ENCODE measurements at regions not wholly inside any gene's neighbourhood (a gene's known extent, or its start where the extent isn't known, plus 50 kb on each side); places are given as distances from the start of the nearest gene placed in this dataset.

DNA sequence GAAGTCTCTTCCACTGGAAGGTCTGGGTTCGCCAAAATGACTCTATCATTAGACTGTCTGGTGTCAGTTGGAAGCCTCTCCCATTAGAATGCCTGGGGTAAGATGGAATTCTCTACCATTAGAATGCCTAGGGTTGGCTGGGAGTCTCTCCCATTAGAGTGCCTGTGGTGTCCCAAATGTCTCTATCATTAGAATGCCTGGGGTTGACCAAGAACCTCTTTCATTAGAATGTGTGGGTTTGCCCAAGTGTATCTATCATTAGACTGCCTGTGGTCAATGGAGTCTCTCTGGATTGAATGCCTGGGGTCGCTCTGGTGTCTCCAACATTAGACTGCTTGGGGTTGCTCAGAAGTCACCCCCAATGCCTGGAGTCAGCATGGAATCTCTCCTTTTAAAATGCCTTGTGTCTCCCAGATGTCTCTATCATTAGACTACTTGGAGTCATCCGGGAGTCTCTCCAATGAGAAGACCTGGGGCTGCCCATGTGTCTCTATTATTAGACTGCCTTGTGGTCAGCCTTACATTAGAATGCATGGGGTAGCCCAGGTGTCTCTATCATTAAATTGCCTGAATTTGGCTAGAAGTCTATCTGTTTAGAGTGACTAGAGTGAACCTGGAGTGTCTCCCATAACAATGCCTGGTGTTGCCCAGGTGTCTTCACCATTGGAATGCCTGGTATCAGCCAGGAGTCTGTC is 1518.4 kb downstream of the UQCRFS1 start:
- H3K23ac ChIP-seq (ENCODE audit: low read depth, low read length, poor library complexity): no peak overlapping the region
- H2BK12ac ChIP-seq (ENCODE audit: low read length): no peak overlapping the region
- no peak overlapping the region for H4K91ac ChIP-seq (ENCODE audit: low read depth, low read length, poor library complexity)
- H3K4me1 ChIP-seq (ENCODE audit: control insufficient read depth in 2 of 2, insufficient read depth in 1 of 2, low read depth in 1 of 2, low read length in 2 of 2): no peaks in the 10 kb centered on the region
- H3K4me2 ChIP-seq (ENCODE audit: insufficient read depth, low read length, poor library complexity, severe bottlenecking): no peak overlapping the region
- WGBS, 2 donors (ENCODE audit: extremely low coverage in 2 of 2, insufficient read length in 2 of 2, insufficient replicate concordance in 1 of 2): no CpG with 5 or more reads among the region's 3 CpGs
- H2BK120ac ChIP-seq (ENCODE audit: low read depth, low read length): no peak overlapping the region
- no peak overlapping the region for H4K8ac ChIP-seq (ENCODE audit: low read depth, low read length)
- H3K27me3 ChIP-seq (ENCODE audit: control insufficient read depth in 3 of 3, insufficient read depth in 3 of 3, low read depth in 1 of 3, low read length in 3 of 3): no peaks in the 10 kb centered on the region
- H3K9ac ChIP-seq (ENCODE audit: low read depth, low read length, poor library complexity): no peak overlapping the region
- no peak overlapping the region for H3K14ac ChIP-seq (ENCODE audit: low read length)
- DNase-seq (ENCODE audit: low spot score): no peak
- H3K4ac ChIP-seq (ENCODE audit: low read length): no peak overlapping the region
- H3K9me3 ChIP-seq (replicated peaks in 1 of 2; ENCODE audit: control insufficient read depth in 2 of 2, insufficient read depth in 1 of 2, low read depth in 1 of 2, low read length in 2 of 2): peaks cover 0 to 18% of the 10 kb centered on the region in 2 donors
- no peak overlapping the region for H3K27ac ChIP-seq (replicated peaks; ENCODE audit: low read length)
- H2BK15ac ChIP-seq (ENCODE audit: low read length): no peak overlapping the region
- no peak overlapping the region for H2BK5ac ChIP-seq (ENCODE audit: low read length)
- H3K4me3 ChIP-seq (ENCODE audit: low read length in 2 of 2): no peak overlapping the region
- no peaks in the 10 kb centered on the region for H3K79me1 ChIP-seq (ENCODE audit: low read depth, low read length)
- no peak overlapping the region for H3K18ac ChIP-seq (ENCODE audit: low read length)
- no peak overlapping the region for H2AK5ac ChIP-seq (ENCODE audit: low read depth, low read length)
- no peak overlapping the region for H2AFZ ChIP-seq (ENCODE audit: low read length)
- no peaks in the 10 kb centered on the region for H3K36me3 ChIP-seq (replicated peaks in 1 of 2; ENCODE audit: control insufficient read depth in 2 of 2, insufficient read depth in 2 of 2, low read length in 2 of 2)

GRCh38 chr19:27691991-27692390 is 1521.0 kb downstream of the UQCRFS1 start:
- Histone ChIP-seq H3K27me3 (ENCODE audit: control insufficient read depth in 3 of 3, insufficient read depth in 3 of 3, low read depth in 1 of 3, low read length in 3 of 3) (no peaks in the 10 kb centered on the region), H3K4me3 (ENCODE audit: low read length in 2 of 2) (no peak overlapping the region), H4K91ac (ENCODE audit: low read depth, low read length, poor library complexity) (no peak overlapping the region), H3K27ac (replicated peaks; ENCODE audit: low read length) (no peak overlapping the region), H3K23ac (ENCODE audit: low read depth, low read length, poor library complexity) (no peak overlapping the region), H3K18ac (ENCODE audit: low read length) (no peak overlapping the region), H3K9ac (ENCODE audit: low read depth, low read length, poor library complexity) (no peak overlapping the region), H3K4ac (ENCODE audit: low read length) (no peak overlapping the region), H3K4me2 (ENCODE audit: insufficient read depth, low read length, poor library complexity, severe bottlenecking) (no peak overlapping the region), H3K36me3 (replicated peaks in 1 of 2; ENCODE audit: control insufficient read depth in 2 of 2, insufficient read depth in 2 of 2, low read length in 2 of 2) (no peaks in the 10 kb centered on the region), H3K4me1 (ENCODE audit: control insufficient read depth in 2 of 2, insufficient read depth in 1 of 2, low read depth in 1 of 2, low read length in 2 of 2) (no peaks in the 10 kb centered on the region), H2AK5ac (ENCODE audit: low read depth, low read length) (no peak overlapping the region), H3K9me3 (replicated peaks in 1 of 2; ENCODE audit: control insufficient read depth in 2 of 2, insufficient read depth in 1 of 2, low read depth in 1 of 2, low read length in 2 of 2) (peaks cover 0 to 18% of the 10 kb centered on the region in 2 donors), H2BK12ac (ENCODE audit: low read length) (no peak overlapping the region), H3K14ac (ENCODE audit: low read length) (no peak overlapping the region), H2BK15ac (ENCODE audit: low read length) (no peak overlapping the region), H2AFZ (ENCODE audit: low read length) (no peak overlapping the region), H4K8ac (ENCODE audit: low read depth, low read length) (no peak overlapping the region), H3K79me1 (ENCODE audit: low read depth, low read length) (no peaks in the 10 kb centered on the region), H2BK5ac (ENCODE audit: low read length) (no peak overlapping the region), H2BK120ac (ENCODE audit: low read depth, low read length) (no peak overlapping the region)
- no CpG with 5 or more reads among the region's 4 CpGs for WGBS, 2 donors (ENCODE audit: extremely low coverage in 2 of 2, insufficient read length in 2 of 2, insufficient replicate concordance in 1 of 2)
- DNase-seq (ENCODE audit: low spot score): no peak

DNA sequence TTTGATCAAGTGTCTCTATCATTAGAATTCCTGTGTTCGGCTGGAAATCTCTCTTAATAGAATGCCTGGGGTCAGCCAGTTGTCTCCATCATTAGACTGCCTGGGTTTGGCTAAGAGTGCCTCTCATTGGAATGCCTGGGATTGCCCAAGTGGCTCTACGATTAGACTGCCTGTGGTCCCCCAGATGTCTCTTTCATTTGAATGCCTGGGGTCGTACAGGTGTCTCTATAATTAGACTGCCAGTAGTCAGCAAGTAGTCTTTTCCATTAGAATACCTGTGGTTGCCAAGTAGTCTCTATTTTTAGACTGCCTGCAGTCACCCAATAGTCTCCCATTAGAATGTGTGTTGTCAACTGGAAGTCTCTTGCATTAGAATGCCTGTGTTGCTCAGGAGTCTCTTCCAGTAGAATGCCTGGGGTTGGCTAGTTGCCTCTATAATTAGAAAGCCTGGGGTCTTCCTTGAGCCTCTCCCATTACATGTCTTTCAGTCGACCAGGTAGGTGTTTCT is 1523.2 kb downstream of the UQCRFS1 start:
- H2AFZ ChIP-seq (ENCODE audit: low read length): no peak overlapping the region
- no peak overlapping the region for H3K4ac ChIP-seq (ENCODE audit: low read length)
- no CpG with 5 or more reads among the region's 4 CpGs for WGBS, 2 donors (ENCODE audit: extremely low coverage in 2 of 2, insufficient read length in 2 of 2, insufficient replicate concordance in 1 of 2)
- no peak overlapping the region for H3K27ac ChIP-seq (replicated peaks; ENCODE audit: low read length)
- H3K27me3 ChIP-seq (ENCODE audit: control insufficient read depth in 3 of 3, insufficient read depth in 3 of 3, low read depth in 1 of 3, low read length in 3 of 3): no peaks in the 10 kb centered on the region
- peaks cover 0 to 18% of the 10 kb centered on the region in 2 donors for H3K9me3 ChIP-seq (replicated peaks in 1 of 2; ENCODE audit: control insufficient read depth in 2 of 2, insufficient read depth in 1 of 2, low read depth in 1 of 2, low read length in 2 of 2)
- no peak overlapping the region for H2BK15ac ChIP-seq (ENCODE audit: low read length)
- H3K23ac ChIP-seq (ENCODE audit: low read depth, low read length, poor library complexity): no peak overlapping the region
- no peak overlapping the region for H3K9ac ChIP-seq (ENCODE audit: low read depth, low read length, poor library complexity)
- no peak overlapping the region for H3K18ac ChIP-seq (ENCODE audit: low read length)
- no peak overlapping the region for H4K91ac ChIP-seq (ENCODE audit: low read depth, low read length, poor library complexity)
- no peak overlapping the region for H3K4me3 ChIP-seq (ENCODE audit: low read length in 2 of 2)
- H2BK120ac ChIP-seq (ENCODE audit: low read depth, low read length): no peak overlapping the region
- H2BK12ac ChIP-seq (ENCODE audit: low read length): no peak overlapping the region
- H3K4me1 ChIP-seq (ENCODE audit: control insufficient read depth in 2 of 2, insufficient read depth in 1 of 2, low read depth in 1 of 2, low read length in 2 of 2): no peaks in the 10 kb centered on the region
- no peak for DNase-seq (ENCODE audit: low spot score)
- H3K4me2 ChIP-seq (ENCODE audit: insufficient read depth, low read length, poor library complexity, severe bottlenecking): no peak overlapping the region
- no peaks in the 10 kb centered on the region for H3K36me3 ChIP-seq (replicated peaks in 1 of 2; ENCODE audit: control insufficient read depth in 2 of 2, insufficient read depth in 2 of 2, low read length in 2 of 2)
- H3K79me1 ChIP-seq (ENCODE audit: low read depth, low read length): no peaks in the 10 kb centered on the region
- H4K8ac ChIP-seq (ENCODE audit: low read depth, low read length): no peak overlapping the region
- no peak overlapping the region for H2BK5ac ChIP-seq (ENCODE audit: low read length)
- no peak overlapping the region for H3K14ac ChIP-seq (ENCODE audit: low read length)
- no peak overlapping the region for H2AK5ac ChIP-seq (ENCODE audit: low read depth, low read length)

GRCh38 chr19:27684293-27684692 is 1528.7 kb downstream of the UQCRFS1 start:
- WGBS, 2 donors (ENCODE audit: extremely low coverage in 2 of 2, insufficient read length in 2 of 2, insufficient replicate concordance in 1 of 2): no CpG with 5 or more reads among the region's 2 CpGs
- Histone ChIP-seq H3K14ac (ENCODE audit: low read length) (no peak overlapping the region), H3K27ac (replicated peaks; ENCODE audit: low read length) (no peak overlapping the region), H3K4me2 (ENCODE audit: insufficient read depth, low read length, poor library complexity, severe bottlenecking) (no peak overlapping the region), H4K91ac (ENCODE audit: low read depth, low read length, poor library complexity) (no peak overlapping the region), H3K4ac (ENCODE audit: low read length) (no peak overlapping the region), H2BK5ac (ENCODE audit: low read length) (no peak overlapping the region), H2AFZ (ENCODE audit: low read length) (no peak overlapping the region), H3K27me3 (ENCODE audit: control insufficient read depth in 3 of 3, insufficient read depth in 3 of 3, low read depth in 1 of 3, low read length in 3 of 3) (no peaks in the 10 kb centered on the region), H4K8ac (ENCODE audit: low read depth, low read length) (no peak overlapping the region), H3K9ac (ENCODE audit: low read depth, low read length, poor library complexity) (no peak overlapping the region), H2BK12ac (ENCODE audit: low read length) (no peak overlapping the region), H3K36me3 (replicated peaks in 1 of 2; ENCODE audit: control insufficient read depth in 2 of 2, insufficient read depth in 2 of 2, low read length in 2 of 2) (no peaks in the 10 kb centered on the region), H3K4me3 (ENCODE audit: low read length in 2 of 2) (no peak overlapping the region), H2BK120ac (ENCODE audit: low read depth, low read length) (no peak overlapping the region), H3K18ac (ENCODE audit: low read length) (no peak overlapping the region), H3K4me1 (ENCODE audit: control insufficient read depth in 2 of 2, insufficient read depth in 1 of 2, low read depth in 1 of 2, low read length in 2 of 2) (no peaks in the 10 kb centered on the region), H3K23ac (ENCODE audit: low read depth, low read length, poor library complexity) (no peak overlapping the region), H2BK15ac (ENCODE audit: low read length) (no peak overlapping the region), H2AK5ac (ENCODE audit: low read depth, low read length) (no peak overlapping the region), H3K79me1 (ENCODE audit: low read depth, low read length) (no peaks in the 10 kb centered on the region), H3K9me3 (replicated peaks in 1 of 2; ENCODE audit: control insufficient read depth in 2 of 2, insufficient read depth in 1 of 2, low read depth in 1 of 2, low read length in 2 of 2) (peaks cover 0 to 2% of the 10 kb centered on the region in 2 donors)
- DNase-seq (ENCODE audit: low spot score): no peak

Measured in neuronal stem cell (in vitro differentiated cells).